ENCODE measurements at regions not wholly inside any gene's neighbourhood (a gene's known extent, or its start where the extent isn't known, plus 50 kb on each side); places are given as distances from the start of the nearest gene placed in this dataset.
A peak's percentile ranks its signal among the peaks of the same experiment; 100 is the strongest.
"Not testable (repeated sequence)": the region's sequence is repeated elsewhere in the genome, so short reads cannot be mapped to it uniquely, and the experiment has no call there.

GRCh38 chr18:52069201-52069600, 270.8 kb upstream of the DCC start:
- DNase-seq, result no peak

DNA sequence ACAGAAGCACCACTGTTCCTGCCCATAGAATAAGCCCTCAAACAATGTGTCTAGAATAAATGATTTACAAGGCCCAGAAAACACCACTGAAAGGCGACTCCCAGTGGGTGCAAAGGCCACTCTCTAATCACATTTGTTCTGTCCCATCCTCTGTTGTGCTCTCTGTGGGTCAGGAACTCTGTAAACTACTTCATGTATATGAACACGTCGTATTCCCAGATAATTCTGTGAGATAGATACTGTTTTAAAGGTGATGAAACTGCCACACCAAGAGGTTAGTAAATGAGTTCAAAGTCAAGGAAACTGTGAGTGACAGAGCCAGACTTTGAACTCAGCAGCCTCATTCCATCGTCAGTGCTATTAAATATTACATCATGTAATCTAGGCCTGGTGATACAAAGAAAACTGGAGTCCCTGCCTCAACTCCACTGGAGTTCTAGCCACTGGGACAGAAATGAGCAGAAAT, 269.7 kb upstream of the DCC start:
- DNase-seq, result peak; percentile 11

GRCh38 chr18:52077251-52077983, 262.6 kb upstream of the DCC start:
- no peak for DNase-seq

DNA sequence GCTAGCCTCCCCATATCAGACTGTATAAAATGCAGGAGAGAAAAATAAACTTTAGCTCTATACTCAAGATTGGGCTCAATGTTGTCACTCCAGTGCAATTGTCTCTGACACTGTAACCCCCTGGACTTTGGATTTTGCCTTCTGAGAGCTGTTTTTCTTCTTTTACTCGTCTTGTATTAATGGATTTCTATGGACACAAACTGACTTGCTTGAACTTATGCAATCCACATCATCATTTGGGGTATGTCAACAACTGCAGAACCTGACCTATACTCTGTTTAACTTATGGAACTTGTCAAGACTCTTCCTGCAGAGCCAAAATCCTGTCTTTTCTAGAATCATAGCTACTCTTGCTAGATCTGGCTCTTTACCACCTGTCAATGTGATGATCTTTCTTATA, 257.8 kb upstream of the DCC start:
- DNase-seq, result no peak

DNA sequence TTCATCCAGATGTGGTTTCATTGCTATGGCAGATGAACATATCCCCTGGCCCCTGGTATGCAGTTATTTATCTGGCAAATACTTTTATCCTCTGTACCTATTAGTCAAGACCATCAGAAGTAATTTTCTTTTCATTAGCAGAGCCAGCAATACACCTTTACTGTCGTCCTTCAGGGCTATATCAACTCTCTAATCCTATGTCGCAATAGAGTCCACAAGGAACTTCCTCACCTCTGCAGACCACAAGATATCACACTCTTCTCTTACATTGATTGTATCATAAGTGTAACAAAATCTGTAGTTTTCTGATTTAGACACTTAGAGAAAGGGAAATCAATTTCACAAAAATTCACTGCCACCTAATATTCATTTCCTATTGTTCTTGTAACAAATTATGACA, 252.9 kb upstream of the DCC start:
- DNase-seq, result no peak

DNA sequence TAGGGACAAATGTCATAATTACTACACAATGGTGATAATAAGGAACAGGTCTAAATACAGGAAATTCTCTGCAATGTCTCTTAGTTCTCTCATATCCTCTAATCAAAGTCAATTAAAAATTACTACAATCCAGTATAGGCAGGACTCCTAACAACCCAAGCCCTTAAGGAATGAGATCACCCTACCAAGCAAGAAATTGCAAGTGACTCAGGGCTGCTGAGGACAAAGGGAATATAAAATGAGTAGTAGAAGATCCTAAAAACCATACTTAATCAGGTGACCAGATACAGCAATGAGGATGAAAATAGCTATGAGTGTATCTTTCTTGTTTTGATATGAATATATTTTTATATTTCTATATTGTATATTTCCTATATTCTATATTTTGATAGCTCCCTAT, 250.0 kb upstream of the DCC start:
- no peak for DNase-seq

DNA sequence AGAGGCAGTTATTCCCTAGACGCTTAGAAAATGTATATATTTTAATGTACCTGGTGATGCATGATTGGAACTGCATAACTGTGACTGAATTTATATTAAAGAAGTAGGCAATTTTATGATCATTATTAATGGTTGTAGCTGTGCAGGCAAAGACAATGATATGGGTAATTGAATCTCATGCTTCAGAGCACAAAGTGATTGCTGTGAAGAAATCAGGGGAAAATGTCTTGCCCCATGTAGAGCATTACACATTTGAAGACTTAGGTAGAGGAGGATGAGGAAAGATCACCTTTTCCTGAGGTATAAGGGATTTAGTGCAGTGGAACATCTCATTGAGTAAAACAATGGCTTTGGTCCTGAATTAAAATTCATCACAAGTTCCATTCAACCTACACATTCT, 246.8 kb upstream of the DCC start:
- DNase-seq, result no peak

DNA sequence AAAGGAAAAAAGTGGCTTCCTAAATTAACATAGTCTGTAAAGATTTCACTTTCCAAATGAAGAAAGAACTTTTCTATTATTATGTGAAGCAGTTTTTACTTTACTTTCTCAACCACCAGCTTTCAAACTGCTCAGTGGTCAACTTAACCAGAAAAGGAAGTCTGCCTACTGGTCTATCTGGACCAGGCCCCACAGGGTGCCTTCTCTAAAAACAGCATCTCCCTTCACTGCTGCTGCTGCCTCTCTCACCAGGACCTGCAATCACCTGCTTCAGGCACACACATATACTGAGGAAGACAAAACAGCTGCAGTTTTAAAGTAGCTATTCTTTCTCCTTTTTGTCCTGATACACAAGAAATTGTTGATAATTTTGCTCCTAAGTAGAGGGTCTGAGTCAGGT, 221.3 kb upstream of the DCC start:
- DNase-seq, result no peak

DNA sequence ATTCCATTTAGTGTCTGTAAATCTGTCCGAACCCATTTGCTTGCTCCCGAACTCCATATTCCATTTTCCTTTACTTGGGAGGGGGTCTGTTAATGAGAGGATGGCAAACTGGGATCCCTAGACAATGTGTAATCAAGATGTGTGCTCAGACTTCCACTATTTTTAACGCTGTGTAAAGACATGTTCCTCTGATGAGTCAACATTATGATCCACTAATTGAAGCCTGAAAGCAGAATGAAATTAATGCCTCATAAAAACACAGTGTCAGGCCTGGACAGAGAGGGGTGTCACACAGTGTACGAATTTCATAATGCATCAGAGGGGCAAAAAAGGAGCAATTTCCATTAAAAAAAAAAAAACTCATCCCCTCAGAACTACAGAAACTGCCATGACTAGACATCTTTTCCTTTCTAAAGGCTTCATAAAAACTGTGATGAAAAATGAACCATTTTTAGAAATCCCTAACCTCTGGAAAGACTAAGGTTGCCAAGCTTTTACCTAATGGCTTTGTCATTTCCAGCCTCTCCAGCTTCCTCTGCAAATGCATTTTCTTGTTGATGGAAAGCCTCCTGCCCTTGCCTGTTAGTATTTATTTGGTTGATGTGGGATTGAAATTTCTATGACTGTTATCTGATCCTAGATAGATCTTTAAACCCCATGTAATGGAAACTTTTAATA, 209.2 kb upstream of the DCC start:
- no peak for DNase-seq

DNA sequence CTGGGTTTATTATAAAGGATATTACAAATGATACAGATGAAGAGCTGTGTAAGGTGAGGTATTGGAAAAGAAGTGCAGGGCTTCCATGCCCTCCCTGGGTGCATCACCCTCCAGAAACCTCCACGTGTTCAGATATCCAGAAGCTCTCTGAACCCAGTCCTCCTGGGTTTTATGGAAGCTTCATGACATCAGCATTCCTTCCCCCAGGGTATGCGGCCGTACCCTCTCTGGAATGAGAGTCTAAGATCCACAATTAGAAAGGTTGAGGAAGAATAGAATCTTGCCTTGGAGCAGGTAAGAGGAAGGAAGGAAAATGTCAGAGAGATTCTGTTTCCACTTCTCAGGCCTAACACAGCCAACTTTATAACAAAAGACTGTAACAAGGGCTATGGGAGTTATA, 208.2 kb upstream of the DCC start:
- DNase-seq, result no peak

GRCh38 chr18:52136532-52136931, 203.5 kb upstream of the DCC start:
- no peak for DNase-seq

- no peak for DNase-seq
Measured at GRCh38 chr18:52140986-52141385, 199.0 kb upstream of the DCC start.

- no peak for DNase-seq
Measured at GRCh38 chr18:52150050-52150449, 189.9 kb upstream of the DCC start.

DNA sequence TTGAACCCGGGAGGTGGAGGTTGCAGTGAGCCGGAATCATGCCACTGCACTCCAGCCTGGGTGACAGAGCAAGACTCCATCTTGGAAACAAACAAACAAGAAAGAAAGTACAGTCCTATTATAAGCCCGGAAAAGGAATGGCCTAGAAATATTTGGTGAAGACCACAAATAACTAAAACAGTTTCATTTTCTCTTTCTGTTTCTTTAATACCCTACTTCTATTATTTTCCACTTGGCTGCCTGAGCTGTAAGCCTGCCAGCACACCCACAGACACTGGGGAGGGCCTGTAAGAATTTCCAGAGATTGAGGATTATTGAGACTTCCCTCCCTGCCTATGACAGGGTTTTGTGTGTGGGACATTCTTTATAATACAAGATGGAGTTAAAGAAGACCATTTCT, 188.0 kb upstream of the DCC start:
- DNase-seq, result no peak

DNA sequence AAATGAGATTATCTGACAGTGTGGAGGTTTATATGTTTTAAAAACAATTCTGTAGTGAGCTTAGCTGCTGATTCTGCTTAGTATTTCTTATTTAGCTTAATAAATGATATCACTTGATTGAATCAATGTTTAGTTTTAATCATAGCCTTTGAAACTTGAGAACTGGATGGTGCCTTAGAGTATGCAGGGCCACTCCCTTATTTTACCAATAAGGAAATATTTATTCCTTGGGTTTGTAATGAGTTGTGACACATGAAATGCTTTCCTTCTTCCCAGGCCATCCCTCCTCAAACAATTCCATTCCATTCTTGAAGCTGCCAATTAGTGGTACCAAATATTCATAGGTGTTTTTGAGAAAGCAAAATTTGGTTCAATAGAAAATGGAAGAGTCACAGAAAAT, 183.8 kb upstream of the DCC start:
- no peak for DNase-seq

- DNase-seq, result no peak
Measured at GRCh38 chr18:52160636-52161035, 179.4 kb upstream of the DCC start.

GRCh38 chr18:52163478-52163877, 176.5 kb upstream of the DCC start:
- DNase-seq, result no peak

GRCh38 chr18:52168131-52168530, 171.9 kb upstream of the DCC start:
- DNase-seq, result not testable (repeated sequence)

DNA sequence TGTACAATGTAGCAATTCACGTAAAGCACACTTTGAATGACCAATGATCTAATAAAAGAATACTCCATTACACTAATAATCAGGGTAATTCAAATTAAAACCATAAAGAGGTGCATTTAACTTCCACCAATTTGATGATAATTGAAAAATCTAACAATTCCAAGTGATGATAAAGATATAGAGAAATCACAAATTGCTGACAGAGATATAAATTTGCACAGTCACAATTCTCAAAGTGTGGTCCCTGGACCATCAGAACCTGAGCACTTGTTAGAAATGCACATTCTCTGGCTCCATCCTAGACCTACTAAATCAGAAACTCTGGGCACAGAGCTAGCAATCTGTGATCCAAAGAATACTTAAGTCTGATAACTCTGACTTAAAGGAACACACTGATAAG, 165.8 kb upstream of the DCC start:
- no peak for DNase-seq

GRCh38 chr18:52175406-52175805, 164.6 kb upstream of the DCC start:
- no peak for DNase-seq

DNA sequence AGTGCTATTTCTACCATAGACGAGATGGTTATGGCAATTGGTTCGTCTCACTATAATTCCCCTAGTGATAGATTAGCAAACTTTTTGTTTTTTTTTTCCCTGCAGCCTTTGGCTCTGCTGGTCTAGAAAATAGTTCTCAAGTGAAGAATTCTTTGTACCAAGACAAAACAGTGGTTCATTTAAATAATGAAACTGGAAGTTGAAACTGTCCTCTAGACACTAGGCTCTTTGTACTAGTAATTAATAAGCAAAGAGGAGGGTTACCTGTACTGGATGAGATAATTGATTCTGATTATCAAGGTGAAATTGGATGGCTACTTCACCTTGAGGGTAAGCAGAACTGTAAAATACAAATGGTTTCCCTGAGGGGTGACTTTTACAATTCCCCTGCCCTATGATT, 156.9 kb upstream of the DCC start:
- DNase-seq, result no peak

GRCh38 chr18:52190195-52190594, 149.8 kb upstream of the DCC start:
- no peak for DNase-seq

DNA sequence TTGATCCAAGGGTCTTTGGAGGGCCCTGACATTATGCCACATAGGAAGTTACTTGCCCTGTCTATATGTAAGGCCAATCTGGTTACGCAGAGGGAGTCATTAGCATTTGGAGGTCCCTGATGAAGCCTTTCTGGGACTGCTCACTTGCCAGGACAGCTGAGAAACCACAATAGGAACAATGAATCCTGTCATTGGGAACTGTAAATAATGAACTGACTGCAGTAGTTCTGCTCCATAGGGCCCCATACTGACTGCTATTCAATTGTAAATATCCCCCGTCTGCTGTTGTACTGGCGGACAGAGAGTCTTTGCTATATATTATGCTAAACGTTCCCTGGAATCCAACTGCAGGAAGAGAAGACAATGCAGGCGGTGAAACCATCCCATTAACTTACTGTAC, 149.4 kb upstream of the DCC start:
- no peak for DNase-seq

- no peak for DNase-seq
Measured at GRCh38 chr18:52200406-52200805, 139.6 kb upstream of the DCC start.

Measured in right kidney (tissue), 1 donor.